ENCODE measurements at regions not wholly inside any gene's neighbourhood (a gene's known extent, or its start where the extent isn't known, plus 50 kb on each side); places are given as distances from the start of the nearest gene placed in this dataset.

GRCh38 chr11:70812472-70812871, 414.1 kb downstream of the CTTN start:
- Histone ChIP-seq H3K9ac (ENCODE audit: low read depth in 1 of 2, low read length in 2 of 2) (no peak overlapping the region), H3K36me3 (ENCODE audit: control insufficient read depth in 1 of 2, insufficient read depth in 2 of 2, low read length in 2 of 2) (no peaks in the 10 kb centered on the region), H3K4me3 (ENCODE audit: low read depth in 1 of 2, low read length in 2 of 2) (no peak overlapping the region), H3K9me3 (ENCODE audit: control insufficient read depth in 1 of 2, low read length in 2 of 2) (no peaks in the 10 kb centered on the region), H3K27ac (ENCODE audit: low read depth, low read length) (no peak overlapping the region), H3K4me1 (ENCODE audit: control insufficient read depth in 1 of 2, insufficient read depth in 2 of 2, low read length in 2 of 2) (no peaks in the 10 kb centered on the region), H3K27me3 (ENCODE audit: control insufficient read depth in 1 of 2, insufficient read depth in 2 of 2, low read length in 2 of 2) (no peaks in the 10 kb centered on the region)

- H3K36me3 ChIP-seq (ENCODE audit: control insufficient read depth in 1 of 2, insufficient read depth in 2 of 2, low read length in 2 of 2): no peaks in the 10 kb centered on the region
- no peaks in the 10 kb centered on the region for H3K27me3 ChIP-seq (ENCODE audit: control insufficient read depth in 1 of 2, insufficient read depth in 2 of 2, low read length in 2 of 2)
- no peaks in the 10 kb centered on the region for H3K4me1 ChIP-seq (ENCODE audit: control insufficient read depth in 1 of 2, insufficient read depth in 2 of 2, low read length in 2 of 2)
- H3K27ac ChIP-seq (ENCODE audit: low read depth, low read length): no peak overlapping the region
- H3K4me3 ChIP-seq (ENCODE audit: low read depth in 1 of 2, low read length in 2 of 2): no peak overlapping the region
- H3K9ac ChIP-seq (ENCODE audit: low read depth in 1 of 2, low read length in 2 of 2): no peak overlapping the region
- no peaks in the 10 kb centered on the region for H3K9me3 ChIP-seq (ENCODE audit: control insufficient read depth in 1 of 2, low read length in 2 of 2)
These were observed 415.3 kb downstream of the CTTN start for GRCh38 chr11:70813651-70814050.

- no peaks in the 10 kb centered on the region for H3K9me3 ChIP-seq (ENCODE audit: control insufficient read depth in 1 of 2, low read length in 2 of 2)
- H3K4me3 ChIP-seq (ENCODE audit: low read depth in 1 of 2, low read length in 2 of 2): no peak overlapping the region
- no peaks in the 10 kb centered on the region for H3K27me3 ChIP-seq (ENCODE audit: control insufficient read depth in 1 of 2, insufficient read depth in 2 of 2, low read length in 2 of 2)
- H3K36me3 ChIP-seq (ENCODE audit: control insufficient read depth in 1 of 2, insufficient read depth in 2 of 2, low read length in 2 of 2): no peaks in the 10 kb centered on the region
- H3K4me1 ChIP-seq (ENCODE audit: control insufficient read depth in 1 of 2, insufficient read depth in 2 of 2, low read length in 2 of 2): no peaks in the 10 kb centered on the region
- H3K27ac ChIP-seq (ENCODE audit: low read depth, low read length): no peak overlapping the region
- no peak overlapping the region for H3K9ac ChIP-seq (ENCODE audit: low read depth in 1 of 2, low read length in 2 of 2)
These were observed 417.1 kb downstream of the CTTN start for GRCh38 chr11:70815485-70815832.

- H3K27me3 ChIP-seq (ENCODE audit: control insufficient read depth in 1 of 2, insufficient read depth in 2 of 2, low read length in 2 of 2): no peaks in the 10 kb centered on the region
- H3K4me1 ChIP-seq (ENCODE audit: control insufficient read depth in 1 of 2, insufficient read depth in 2 of 2, low read length in 2 of 2): no peaks in the 10 kb centered on the region
- H3K9me3 ChIP-seq (ENCODE audit: control insufficient read depth in 1 of 2, low read length in 2 of 2): no peaks in the 10 kb centered on the region
These were observed 417.9 kb downstream of the CTTN start for GRCh38 chr11:70816156-70816678.

GRCh38 chr11:70818351-70818750, 420.0 kb downstream of the CTTN start:
- Histone ChIP-seq H3K27ac (ENCODE audit: low read depth, low read length) (no peak overlapping the region), H3K9me3 (ENCODE audit: control insufficient read depth in 1 of 2, low read length in 2 of 2) (no peaks in the 10 kb centered on the region), H3K4me1 (ENCODE audit: control insufficient read depth in 1 of 2, insufficient read depth in 2 of 2, low read length in 2 of 2) (no peaks in the 10 kb centered on the region), H3K4me3 (ENCODE audit: low read depth in 1 of 2, low read length in 2 of 2) (no peak overlapping the region), H3K27me3 (ENCODE audit: control insufficient read depth in 1 of 2, insufficient read depth in 2 of 2, low read length in 2 of 2) (no peaks in the 10 kb centered on the region), H3K9ac (ENCODE audit: low read depth in 1 of 2, low read length in 2 of 2) (no peak overlapping the region), H3K36me3 (ENCODE audit: control insufficient read depth in 1 of 2, insufficient read depth in 2 of 2, low read length in 2 of 2) (no peaks in the 10 kb centered on the region)

More at GRCh38 chr11:70816156-70816678, 417.9 kb downstream of the CTTN start:
- Histone ChIP-seq H3K9ac (ENCODE audit: low read depth in 1 of 2, low read length in 2 of 2) (no peak overlapping the region), H3K4me3 (ENCODE audit: low read depth in 1 of 2, low read length in 2 of 2) (no peak overlapping the region), H3K27ac (ENCODE audit: low read depth, low read length) (no peak overlapping the region), H3K36me3 (ENCODE audit: control insufficient read depth in 1 of 2, insufficient read depth in 2 of 2, low read length in 2 of 2) (no peaks in the 10 kb centered on the region)

- H3K27ac ChIP-seq (ENCODE audit: low read depth, low read length): no peak overlapping the region
- no peak overlapping the region for H3K4me3 ChIP-seq (ENCODE audit: low read depth in 1 of 2, low read length in 2 of 2)
- no peaks in the 10 kb centered on the region for H3K36me3 ChIP-seq (ENCODE audit: control insufficient read depth in 1 of 2, insufficient read depth in 2 of 2, low read length in 2 of 2)
- no peak overlapping the region for H3K9ac ChIP-seq (ENCODE audit: low read depth in 1 of 2, low read length in 2 of 2)
- no peaks in the 10 kb centered on the region for H3K27me3 ChIP-seq (ENCODE audit: control insufficient read depth in 1 of 2, insufficient read depth in 2 of 2, low read length in 2 of 2)
- no peaks in the 10 kb centered on the region for H3K9me3 ChIP-seq (ENCODE audit: control insufficient read depth in 1 of 2, low read length in 2 of 2)
- H3K4me1 ChIP-seq (ENCODE audit: control insufficient read depth in 1 of 2, insufficient read depth in 2 of 2, low read length in 2 of 2): no peaks in the 10 kb centered on the region
These were observed 420.7 kb downstream of the CTTN start for GRCh38 chr11:70819022-70819421.

- H3K9me3 ChIP-seq (ENCODE audit: control insufficient read depth in 1 of 2, low read length in 2 of 2): no peaks in the 10 kb centered on the region
- H3K27ac ChIP-seq (ENCODE audit: low read depth, low read length): no peak overlapping the region
- no peak overlapping the region for H3K9ac ChIP-seq (ENCODE audit: low read depth in 1 of 2, low read length in 2 of 2)
- H3K36me3 ChIP-seq (ENCODE audit: control insufficient read depth in 1 of 2, insufficient read depth in 2 of 2, low read length in 2 of 2): no peaks in the 10 kb centered on the region
- no peaks in the 10 kb centered on the region for H3K27me3 ChIP-seq (ENCODE audit: control insufficient read depth in 1 of 2, insufficient read depth in 2 of 2, low read length in 2 of 2)
- H3K4me3 ChIP-seq (ENCODE audit: low read depth in 1 of 2, low read length in 2 of 2): no peak overlapping the region
- H3K4me1 ChIP-seq (ENCODE audit: control insufficient read depth in 1 of 2, insufficient read depth in 2 of 2, low read length in 2 of 2): no peaks in the 10 kb centered on the region
These were observed 422.0 kb downstream of the CTTN start for GRCh38 chr11:70820311-70820710.

- Histone ChIP-seq H3K4me3 (ENCODE audit: low read depth in 1 of 2, low read length in 2 of 2) (no peak overlapping the region), H3K36me3 (ENCODE audit: control insufficient read depth in 1 of 2, insufficient read depth in 2 of 2, low read length in 2 of 2) (no peaks in the 10 kb centered on the region), H3K9ac (ENCODE audit: low read depth in 1 of 2, low read length in 2 of 2) (no peak overlapping the region), H3K9me3 (ENCODE audit: control insufficient read depth in 1 of 2, low read length in 2 of 2) (no peaks in the 10 kb centered on the region), H3K4me1 (ENCODE audit: control insufficient read depth in 1 of 2, insufficient read depth in 2 of 2, low read length in 2 of 2) (no peaks in the 10 kb centered on the region), H3K27me3 (ENCODE audit: control insufficient read depth in 1 of 2, insufficient read depth in 2 of 2, low read length in 2 of 2) (no peaks in the 10 kb centered on the region), H3K27ac (ENCODE audit: low read depth, low read length) (no peak overlapping the region)
These were observed 422.4 kb downstream of the CTTN start for GRCh38 chr11:70820712-70821111.

GRCh38 chr11:70823771-70824170, 425.4 kb downstream of the CTTN start:
- Histone ChIP-seq H3K36me3 (ENCODE audit: control insufficient read depth in 1 of 2, insufficient read depth in 2 of 2, low read length in 2 of 2) (no peaks in the 10 kb centered on the region), H3K9ac (ENCODE audit: low read depth in 1 of 2, low read length in 2 of 2) (no peak overlapping the region), H3K9me3 (ENCODE audit: control insufficient read depth in 1 of 2, low read length in 2 of 2) (no peaks in the 10 kb centered on the region), H3K27ac (ENCODE audit: low read depth, low read length) (no peak overlapping the region), H3K4me3 (ENCODE audit: low read depth in 1 of 2, low read length in 2 of 2) (no peak overlapping the region), H3K4me1 (ENCODE audit: control insufficient read depth in 1 of 2, insufficient read depth in 2 of 2, low read length in 2 of 2) (no peaks in the 10 kb centered on the region), H3K27me3 (ENCODE audit: control insufficient read depth in 1 of 2, insufficient read depth in 2 of 2, low read length in 2 of 2) (no peaks in the 10 kb centered on the region)

- no peak overlapping the region for H3K9ac ChIP-seq (ENCODE audit: low read depth in 1 of 2, low read length in 2 of 2)
- no peak overlapping the region for H3K27ac ChIP-seq (ENCODE audit: low read depth, low read length)
- H3K27me3 ChIP-seq (ENCODE audit: control insufficient read depth in 1 of 2, insufficient read depth in 2 of 2, low read length in 2 of 2): no peaks in the 10 kb centered on the region
- H3K4me3 ChIP-seq (ENCODE audit: low read depth in 1 of 2, low read length in 2 of 2): no peak overlapping the region
- no peaks in the 10 kb centered on the region for H3K9me3 ChIP-seq (ENCODE audit: control insufficient read depth in 1 of 2, low read length in 2 of 2)
- H3K36me3 ChIP-seq (ENCODE audit: control insufficient read depth in 1 of 2, insufficient read depth in 2 of 2, low read length in 2 of 2): no peaks in the 10 kb centered on the region
- no peaks in the 10 kb centered on the region for H3K4me1 ChIP-seq (ENCODE audit: control insufficient read depth in 1 of 2, insufficient read depth in 2 of 2, low read length in 2 of 2)
These were observed 426.4 kb downstream of the CTTN start for GRCh38 chr11:70824605-70825245.

All from duodenal mucosa (tissue), 2 donors.